ENCODE measurements at regions not wholly inside any gene's neighbourhood (a gene's known extent, or its start where the extent isn't known, plus 50 kb on each side); places are given as distances from the start of the nearest gene placed in this dataset.

GRCh38 chr4:14184767-14185166, 557.2 kb upstream of the BOD1L1 start:
- DNase-seq (ENCODE audit: low spot score), result no peak
- TF ChIP-seq CTCF (IDR thresholded peaks at IDR 0.05; ENCODE audit: extremely low read depth, missing control alignments), result no peak

GRCh38 chr4:14188214-14188613, 560.7 kb upstream of the BOD1L1 start:
- no peak for DNase-seq (ENCODE audit: low spot score)
- TF ChIP-seq CTCF (IDR thresholded peaks at IDR 0.05; ENCODE audit: extremely low read depth, missing control alignments), result no peak

- no peak for TF ChIP-seq CTCF (IDR thresholded peaks at IDR 0.05; ENCODE audit: extremely low read depth, missing control alignments)
- no peak for DNase-seq (ENCODE audit: low spot score)
These were observed 566.1 kb upstream of the BOD1L1 start for GRCh38 chr4:14193601-14194000.

GRCh38 chr4:14196131-14196530, 568.6 kb upstream of the BOD1L1 start:
- no peak for DNase-seq (ENCODE audit: low spot score)
- TF ChIP-seq CTCF (IDR thresholded peaks at IDR 0.05; ENCODE audit: extremely low read depth, missing control alignments), result no peak

GRCh38 chr4:14215116-14215770, 587.7 kb upstream of the BOD1L1 start:
- no peak for TF ChIP-seq CTCF (IDR thresholded peaks at IDR 0.05; ENCODE audit: extremely low read depth, missing control alignments)
- DNase-seq (ENCODE audit: low spot score), result no peak

GRCh38 chr4:14217401-14217800, 589.9 kb upstream of the BOD1L1 start:
- TF ChIP-seq CTCF (IDR thresholded peaks at IDR 0.05; ENCODE audit: extremely low read depth, missing control alignments), result no peak
- DNase-seq (ENCODE audit: low spot score), result no peak

- TF ChIP-seq CTCF (IDR thresholded peaks at IDR 0.05; ENCODE audit: extremely low read depth, missing control alignments), result no peak
- DNase-seq (ENCODE audit: low spot score), result no peak
These were observed 591.1 kb upstream of the BOD1L1 start for GRCh38 chr4:14218641-14219040.

Measured in GM20000 (cell line).